IMR-90 (cell line): ENCODE measurements at regions not wholly inside any gene's neighbourhood (a gene's known extent, or its start where the extent isn't known, plus 50 kb on each side); places are given as distances from the start of the nearest gene placed in this dataset.

Source experiments
- BHLHE40 ChIP-seq: fragments of 150-350 bp; IDR thresholded peaks from 2 replicates; pipeline ENCODE4 v1.6.1; 2016; ENCODE audit warnings: mild to moderate bottlenecking, low read depth, low read length
- CEBPB ChIP-seq: IDR thresholded peaks from 2 replicates; pipeline ENCODE4 v1.6.1; 2012; ENCODE audit warnings: low read depth, low read length, improper control_type of control experiment
- CTCF ChIP-seq: conservative IDR thresholded peaks from 2 replicates; pipeline ENCODE4 v1.5.1; 2012; ENCODE audit warnings: mild to moderate bottlenecking, low read depth, low read length, improper control_type of control experiment
- MXI1 ChIP-seq: IDR thresholded peaks from 2 replicates; pipeline ENCODE4 v1.6.1; 2012; ENCODE audit warnings: low read depth, mild to moderate bottlenecking, low read length, moderate library complexity, borderline replicate concordance
- NFE2L2 ChIP-seq: fragments of 150-350 bp; IDR thresholded peaks from 2 replicates; pipeline ENCODE4 v1.6.1; 2016; ENCODE audit warnings: low read depth, mild to moderate bottlenecking, low read length
- POLR2A ChIP-seq: IDR thresholded peaks from 2 replicates; pipeline ENCODE4 v1.6.1; 2012; ENCODE audit warnings: mild to moderate bottlenecking, low read depth, low read length
- RAD21 ChIP-seq: IDR thresholded peaks from 2 replicates; pipeline ENCODE4 v1.6.1; 2012; ENCODE audit warnings: low read length, improper control_type of control experiment

- no peak for TF ChIP-seq CTCF
- TF ChIP-seq RAD21 = no peak
- no peak for TF ChIP-seq BHLHE40
- no peak for TF ChIP-seq POLR2A
- TF ChIP-seq MXI1 = no peak
- no peak for TF ChIP-seq CEBPB
- no peak for TF ChIP-seq NFE2L2
These were observed 94.4 kb upstream of the BCOR start for GRCh38 chrX:40192196-40192595.
